EL (cell line): ENCODE measurements at regions not wholly inside any gene's neighbourhood (a gene's known extent, or its start where the extent isn't known, plus 50 kb on each side); places are given as distances from the start of the nearest gene placed in this dataset.

Experiments used
- DNase-seq: peaks from one replicate; pipeline ENCODE4 v3.0.0-alpha.2; 2016

GRCh38 chr15:77748078-77749064, 115.7 kb upstream of the LINGO1 start:
- DNase-seq: no peak

- no peak for DNase-seq
Measured at GRCh38 chr15:77747175-77748077, 114.7 kb upstream of the LINGO1 start.

- no peak for DNase-seq
Measured at GRCh38 chr15:77746254-77747174, 113.8 kb upstream of the LINGO1 start.

GRCh38 chr15:77744398-77744797, 111.7 kb upstream of the LINGO1 start:
- no peak for DNase-seq

- DNase-seq: no peak
Measured at GRCh38 chr15:77742570-77742969, 109.9 kb upstream of the LINGO1 start.

- DNase-seq: no peak
Measured at GRCh38 chr15:77742127-77742526, 109.4 kb upstream of the LINGO1 start.

- no peak for DNase-seq
Measured at GRCh38 chr15:77741106-77741505, 108.4 kb upstream of the LINGO1 start.

GRCh38 chr15:77739591-77740378, 107.1 kb upstream of the LINGO1 start:
- DNase-seq: no peak

- no peak for DNase-seq
Measured at GRCh38 chr15:77738441-77739302, 106.0 kb upstream of the LINGO1 start.

GRCh38 chr15:77738038-77738370, 105.3 kb upstream of the LINGO1 start:
- no peak for DNase-seq

- no peak for DNase-seq
Measured at GRCh38 chr15:77737238-77738037, 104.7 kb upstream of the LINGO1 start.

GRCh38 chr15:77734306-77734705, 101.6 kb upstream of the LINGO1 start:
- DNase-seq: no peak

GRCh38 chr15:77733579-77734300, 101.0 kb upstream of the LINGO1 start:
- DNase-seq: no peak

GRCh38 chr15:77732514-77733335, 100.0 kb upstream of the LINGO1 start:
- DNase-seq: no peak

GRCh38 chr15:77731945-77732344, 99.2 kb upstream of the LINGO1 start:
- no peak for DNase-seq

GRCh38 chr15:77731067-77731466, 98.4 kb upstream of the LINGO1 start:
- no peak for DNase-seq

- no peak for DNase-seq
Measured at GRCh38 chr15:77727635-77728304, 95.1 kb upstream of the LINGO1 start.

- no peak for DNase-seq
Measured at GRCh38 chr15:77724715-77725114, 92.0 kb upstream of the LINGO1 start.
